ENCODE measurements at regions not wholly inside any gene's neighbourhood (a gene's known extent, or its start where the extent isn't known, plus 50 kb on each side); places are given as distances from the start of the nearest gene placed in this dataset.
"Not testable (repeated sequence)": the region's sequence is repeated elsewhere in the genome, so short reads cannot be mapped to it uniquely, and the experiment has no call there.

GRCh38 chr7:42639930-42640329, 271.9 kb downstream of the C7orf25 start:
- no peaks in the 10 kb centered on the region for H3K36me3 ChIP-seq
- H3K4me1 ChIP-seq: no peaks in the 10 kb centered on the region
- no peak overlapping the region for H3K27ac ChIP-seq
- peaks cover 0 to 7% (median 0%) of the 10 kb centered on the region in 12 donors for H3K9me3 ChIP-seq
- no peak for ATAC-seq
- intact Hi-C loops (cut with DNase I): no loop called here
- H3K4me3 ChIP-seq: no peak overlapping the region
- TF ChIP-seq CTCF (IDR thresholded peaks at IDR 0.05) (no peak), POLR2A (IDR thresholded peaks at IDR 0.05) (no peak)
- WGBS, 4 donors: 71 to 87% (median 80%) methylated on average over 5 of the region's 5 CpGs
- DNase-seq: no peak
- H3K27me3 ChIP-seq: no peaks in the 10 kb centered on the region

- H3K36me3 ChIP-seq; H3K4me1 ChIP-seq; H3K27ac ChIP-seq; intact Hi-C loops (cut with DNase I); ATAC-seq; H3K4me3 ChIP-seq; DNase-seq; H3K9me3 ChIP-seq; H3K27me3 ChIP-seq: not testable (repeated sequence)
- 78 to 85% (median 82%) methylated on average over 11 of the region's 11 CpGs for WGBS, 4 donors
Observed at GRCh38 chr7:42636380-42636779, 275.5 kb downstream of the C7orf25 start.

GRCh38 chr7:42628054-42628453, 283.8 kb downstream of the C7orf25 start:
- H3K9me3 ChIP-seq: no peaks in the 10 kb centered on the region
- no peak overlapping the region for H3K27ac ChIP-seq
- 46 to 58% (median 54%) methylated on average over 4 of the region's 4 CpGs for WGBS, 4 donors
- TF ChIP-seq POLR2A (IDR thresholded peaks at IDR 0.05): no peak
- ATAC-seq (no peak), DNase-seq (no peak)
- intact Hi-C loops (cut with DNase I): no loop called here
- H3K4me1 ChIP-seq: peaks cover 0 to 14% (median 0%) of the 10 kb centered on the region in 12 donors
- no peaks in the 10 kb centered on the region for H3K36me3 ChIP-seq
- no peaks in the 10 kb centered on the region for H3K27me3 ChIP-seq
- H3K4me3 ChIP-seq: no peak overlapping the region

- Histone ChIP-seq H3K27ac (no peak overlapping the region), H3K4me3 (no peak overlapping the region), H3K36me3 (no peaks in the 10 kb centered on the region), H3K27me3 (no peaks in the 10 kb centered on the region), H3K9me3 (no peaks in the 10 kb centered on the region), H3K4me1 (peaks cover 0 to 14% (median 0%) of the 10 kb centered on the region in 12 donors)
- DNase-seq (no peak), ATAC-seq (no peak)
- 59 to 77% (median 66%) methylated on average over 3 of the region's 3 CpGs for WGBS, 4 donors
- TF ChIP-seq CTCF (IDR thresholded peaks at IDR 0.05): no peak
- TF ChIP-seq POLR2A (IDR thresholded peaks at IDR 0.05): no peak
- intact Hi-C loops (cut with DNase I): no loop called here
Observed at GRCh38 chr7:42627626-42628025, 284.2 kb downstream of the C7orf25 start.

GRCh38 chr7:42627101-42627500, 284.8 kb downstream of the C7orf25 start:
- intact Hi-C loops (cut with DNase I): no loop called here
- Histone ChIP-seq H3K4me3 (no peak overlapping the region), H3K36me3 (no peaks in the 10 kb centered on the region), H3K27me3 (no peaks in the 10 kb centered on the region), H3K9me3 (no peaks in the 10 kb centered on the region), H3K4me1 (peaks cover 0 to 14% (median 0%) of the 10 kb centered on the region in 12 donors), H3K27ac (no peak overlapping the region)
- WGBS, 4 donors: 86 to 92% (median 91%) methylated on average over 2 of the region's 2 CpGs
- DNase-seq: no peak
- no peak for ATAC-seq
- no peak for TF ChIP-seq CTCF (IDR thresholded peaks at IDR 0.05)
- TF ChIP-seq POLR2A (IDR thresholded peaks at IDR 0.05): no peak

Measured in heart left ventricle (tissue), 16 donors.